ENCODE measurements at regions not wholly inside any gene's neighbourhood (a gene's known extent, or its start where the extent isn't known, plus 50 kb on each side); places are given as distances from the start of the nearest gene placed in this dataset.

- Histone ChIP-seq H3K27ac (replicated peaks) (no peak overlapping the region), H3K4me3 (replicated peaks; ENCODE audit: insufficient read depth, low read length) (no peak overlapping the region), H3K27me3 (ENCODE audit: insufficient read depth, poor library complexity, severe bottlenecking) (peaks cover 2% of the 10 kb centered on the region)
- no peak for DNase-seq (ENCODE audit: low read depth in 1 of 2, low spot score in 1 of 2)
- no peak for TF ChIP-seq REST (IDR thresholded peaks at IDR 0.05; ENCODE audit: insufficient replicate concordance, low read depth)
- TF ChIP-seq SPI1 (IDR thresholded peaks at IDR 0.05; ENCODE audit: borderline replicate concordance, low read depth): no peak
- TF ChIP-seq GABPA (IDR thresholded peaks at IDR 0.05; ENCODE audit: low read depth): no peak
- TF ChIP-seq CTCF (IDR thresholded peaks at IDR 0.05; ENCODE audit: insufficient read depth, low read length): no peak
- no peak for TF ChIP-seq POLR2AphosphoS5 (IDR thresholded peaks at IDR 0.05; ENCODE audit: low read depth)
These were observed 334.0 kb upstream of the MCTP2 start for GRCh38 chr15:93897377-93897776.

GRCh38 chr15:93895976-93896770 lies 335.2 kb upstream of the MCTP2 start:
- Histone ChIP-seq H3K27me3 (ENCODE audit: insufficient read depth, poor library complexity, severe bottlenecking) (peaks cover 2% of the 10 kb centered on the region), H3K27ac (replicated peaks) (no peak overlapping the region)

More at GRCh38 chr15:93895976-93896770, 335.2 kb upstream of the MCTP2 start:
- no peak overlapping the region for H3K4me3 ChIP-seq (replicated peaks; ENCODE audit: insufficient read depth, low read length)
- TF ChIP-seq CTCF (IDR thresholded peaks at IDR 0.05; ENCODE audit: insufficient read depth, low read length) (no peak), REST (IDR thresholded peaks at IDR 0.05; ENCODE audit: insufficient replicate concordance, low read depth) (no peak), POLR2AphosphoS5 (IDR thresholded peaks at IDR 0.05; ENCODE audit: low read depth) (no peak), SPI1 (IDR thresholded peaks at IDR 0.05; ENCODE audit: borderline replicate concordance, low read depth) (no peak), GABPA (IDR thresholded peaks at IDR 0.05; ENCODE audit: low read depth) (no peak)
- DNase-seq (ENCODE audit: low read depth in 1 of 2, low spot score in 1 of 2): no peak

Measured in HL-60 (cell line).